Stimulated activated naive B cell treated with anti-CD40 and anti-IgM and Interleukin-4, amounts not matched to agents 10 μg/mL and 1 μg/mL and 100 μg/mL, for 72 hours (primary cell): ENCODE measurements at regions not wholly inside any gene's neighbourhood (a gene's known extent, or its start where the extent isn't known, plus 50 kb on each side); places are given as distances from the start of the nearest gene placed in this dataset.
A peak's percentile ranks its signal among the peaks of the same experiment; 100 is the strongest.
"Not testable (repeated sequence)": the region's sequence is repeated elsewhere in the genome, so short reads cannot be mapped to it uniquely, and the experiment has no call there.

Experiments
- ATAC-seq, 2 donors: fragments of 150-1000 bp; cut with Tn5 transposase; replicated peaks; 2 replicates each; pipeline ENCODE4 v1.10.0; 2021; ENCODE audit warnings: moderate library complexity in 1 of 2
- DNase-seq: peaks from one replicate; pipeline ENCODE4 v3.0.0; 2021
- H3K27ac Mint-ChIP-seq: one replicate; pipeline ENCODE4 v1.8.0; 2022; ENCODE audit warnings: mild to moderate bottlenecking, mixed read lengths
- H3K27me3 Mint-ChIP-seq, 2 donors: one replicate each; pipeline ENCODE4 v1.8.0; 2022; ENCODE audit warnings: mixed read lengths in 2 of 2
- H3K36me3 Mint-ChIP-seq, 2 donors: one replicate each; pipeline ENCODE4 v1.8.0; 2022; ENCODE audit warnings: mixed read lengths in 2 of 2, mild to moderate bottlenecking in 1 of 2
- H3K4me1 Mint-ChIP-seq, 2 donors: one replicate each; pipeline ENCODE4 v1.8.0; 2022; ENCODE audit warnings: mixed read lengths in 2 of 2, mild to moderate bottlenecking in 1 of 2
- H3K4me3 Mint-ChIP-seq, 2 donors: one replicate each; pipeline ENCODE4 v1.8.0; 2022; ENCODE audit warnings: mild to moderate bottlenecking in 2 of 2, mixed read lengths in 2 of 2, moderate library complexity in 1 of 2
- H3K9me3 Mint-ChIP-seq, 2 donors: one replicate each; pipeline ENCODE4 v1.8.0; 2022; ENCODE audit warnings: mixed read lengths in 2 of 2, mild to moderate bottlenecking in 1 of 2

DNA sequence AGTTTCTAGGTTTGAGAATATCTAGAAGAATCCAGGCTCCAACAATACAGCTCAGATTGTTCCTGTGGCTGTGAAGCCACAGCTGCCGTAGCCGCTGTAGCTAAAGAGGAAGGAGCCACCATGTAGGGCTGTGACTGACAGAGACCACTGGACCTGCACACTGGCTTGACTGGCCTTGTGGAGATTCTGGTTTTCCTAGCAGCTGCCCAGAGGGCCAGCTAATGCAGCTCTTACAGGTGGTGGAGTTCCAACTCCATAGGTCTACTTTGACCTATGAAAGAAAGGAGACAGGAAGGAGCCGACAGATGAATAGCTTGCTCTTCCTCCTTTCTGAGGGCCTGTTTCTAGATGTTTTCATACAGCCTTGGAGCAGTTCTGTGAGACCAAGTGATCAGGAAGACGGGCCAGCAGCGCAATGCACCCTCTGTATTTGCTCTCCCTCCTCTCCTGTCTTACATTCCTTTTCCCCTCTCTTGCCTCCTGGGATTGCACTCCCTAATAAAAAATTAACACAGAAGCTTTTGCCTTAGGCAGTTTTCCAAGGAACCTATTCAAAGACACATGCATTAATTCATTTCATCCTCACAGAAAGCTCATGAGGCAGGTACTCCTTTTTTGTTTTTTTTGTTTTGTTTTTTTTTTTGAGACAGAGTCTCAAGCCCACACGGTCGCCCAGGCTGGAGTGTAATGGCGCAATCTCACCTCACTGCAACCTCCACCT lies 51.8 kb upstream of the MYB start:
- ATAC-seq (peak; percentile 85), DNase-seq (peak; percentile 15)
- Mint-ChIP-seq H3K27me3 (no peaks in the 10 kb centered on the region), H3K36me3 (no peaks in the 10 kb centered on the region), H3K9me3 (no peaks in the 10 kb centered on the region), H3K4me3 (peak overlapping the region in 1 of 2 donors; percentile 58), H3K4me1 (peaks cover 17 to 22% of the 10 kb centered on the region in 2 donors), H3K27ac (peak overlapping the region; percentile 85)

DNA sequence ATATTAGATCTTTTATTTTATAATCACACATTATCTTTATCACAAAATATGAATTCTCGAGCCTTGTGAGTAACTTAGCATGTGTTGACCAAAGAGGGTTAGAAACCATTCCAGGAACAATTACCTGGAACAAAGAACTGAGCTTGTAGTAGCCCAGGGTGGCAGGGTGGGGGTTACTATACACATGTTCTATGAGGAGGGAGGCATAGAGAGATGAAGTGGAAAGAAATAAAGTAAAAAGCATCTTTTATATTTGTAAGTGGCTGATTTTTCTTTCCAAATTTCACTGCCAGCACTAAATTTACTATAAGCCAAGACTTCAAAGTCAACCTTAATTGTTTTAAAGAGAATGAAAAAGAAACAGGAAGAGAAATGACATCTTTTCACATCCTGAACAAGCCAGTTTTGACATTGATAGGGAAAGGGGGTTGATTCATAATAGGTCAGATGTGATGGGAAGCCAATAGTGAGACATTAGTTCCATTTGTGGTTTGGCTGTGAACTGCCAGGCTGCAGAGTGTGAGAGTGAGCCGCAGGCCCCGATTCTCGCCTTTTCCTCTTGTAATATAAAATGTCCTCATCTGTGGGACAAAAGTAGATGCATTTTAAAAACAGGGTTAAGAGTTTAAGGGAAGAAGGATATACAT lies 52.7 kb upstream of the MYB start:
- Mint-ChIP-seq H3K27ac (peak overlapping the region; percentile 85), H3K36me3 (no peaks in the 10 kb centered on the region), H3K4me1 (peaks cover 17 to 22% of the 10 kb centered on the region in 2 donors), H3K27me3 (no peaks in the 10 kb centered on the region), H3K4me3 (peak overlapping the region; percentile 58 to 60), H3K9me3 (no peaks in the 10 kb centered on the region)
- DNase-seq, result peak; percentile 18
- peak; percentile 97 for ATAC-seq

DNA sequence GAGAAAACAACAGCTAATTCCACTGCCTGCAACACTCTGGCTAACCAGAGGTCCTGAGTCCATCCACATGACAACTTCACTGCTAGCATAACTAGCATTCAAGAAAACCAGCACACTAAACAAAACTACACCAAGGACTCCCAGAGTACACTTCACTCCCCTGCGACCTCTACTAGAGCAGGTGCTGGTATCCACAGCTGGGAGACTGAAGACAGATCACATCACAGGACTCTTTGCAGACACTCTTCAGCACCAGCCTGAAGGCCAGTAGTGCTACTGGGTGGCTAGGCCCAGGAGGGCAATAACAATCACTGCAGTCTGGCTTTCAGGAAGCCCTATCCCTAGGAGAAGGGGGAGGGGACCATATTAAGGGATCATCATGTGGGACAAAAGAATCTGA lies 54.4 kb upstream of the MYB start:
- H3K27me3 Mint-ChIP-seq, result no peaks in the 10 kb centered on the region
- H3K36me3 Mint-ChIP-seq, result no peaks in the 10 kb centered on the region
- H3K4me3 Mint-ChIP-seq, result no peak overlapping the region
- H3K9me3 Mint-ChIP-seq, result no peaks in the 10 kb centered on the region
- H3K27ac Mint-ChIP-seq, result no peak overlapping the region
- ATAC-seq, result no peak
- peaks cover 12 to 22% of the 10 kb centered on the region in 2 donors for H3K4me1 Mint-ChIP-seq
- DNase-seq, result no peak

DNA sequence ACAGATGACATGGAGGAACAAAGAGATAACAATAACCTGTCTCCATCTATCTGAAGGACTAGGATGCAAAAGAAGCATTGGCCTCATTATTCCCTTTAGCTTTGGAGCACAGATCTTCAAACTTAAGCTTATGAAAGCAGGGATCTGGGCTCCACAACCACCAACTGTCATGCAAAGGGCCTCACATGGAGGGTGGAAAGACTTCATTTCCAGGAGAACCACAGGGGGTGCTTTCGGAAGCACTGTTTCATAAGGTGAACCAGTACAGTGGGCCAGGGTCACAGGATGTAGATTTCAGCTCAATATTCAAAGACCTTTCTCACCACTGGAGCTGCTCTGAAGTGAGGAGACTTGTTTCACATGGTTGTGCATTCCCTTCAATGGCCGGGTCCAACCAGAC lies 55.1 kb upstream of the MYB start:
- H3K4me1 Mint-ChIP-seq, result peaks cover 13 to 22% of the 10 kb centered on the region in 2 donors
- no peak overlapping the region for H3K4me3 Mint-ChIP-seq
- H3K27ac Mint-ChIP-seq, result no peak overlapping the region

DNA sequence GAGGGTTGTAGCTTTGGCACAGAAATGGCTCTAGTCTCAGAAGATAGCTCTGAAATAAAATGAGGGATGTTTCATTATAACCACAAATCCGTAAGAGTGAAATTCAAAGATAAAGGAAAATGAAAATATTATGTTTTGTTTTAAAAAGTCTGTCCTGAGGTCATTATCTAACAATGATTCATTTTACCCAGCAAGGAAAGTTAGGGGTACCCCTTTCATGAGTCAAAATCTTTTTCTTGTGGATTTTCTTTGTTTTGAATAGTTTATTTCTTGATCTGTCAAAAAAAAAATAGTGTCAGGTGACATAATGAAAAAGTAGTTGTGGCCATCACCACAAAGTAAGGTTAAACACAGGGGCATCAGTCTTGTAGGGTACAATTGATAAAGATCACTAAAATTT lies 59.7 kb upstream of the MYB start:
- no peak for ATAC-seq
- no peak for DNase-seq
- Mint-ChIP-seq H3K9me3 (no peaks in the 10 kb centered on the region), H3K27ac (no peak overlapping the region), H3K36me3 (no peaks in the 10 kb centered on the region), H3K4me1 (peaks cover 17 to 22% of the 10 kb centered on the region in 2 donors), H3K4me3 (no peak overlapping the region), H3K27me3 (peaks cover 4 to 5% of the 10 kb centered on the region in 2 donors)

More for the DNA sequence above, 55.1 kb upstream of the MYB start:
- Mint-ChIP-seq H3K27me3 (peaks cover 0 to 2% of the 10 kb centered on the region in 2 donors), H3K36me3 (no peaks in the 10 kb centered on the region), H3K9me3 (no peaks in the 10 kb centered on the region)
- ATAC-seq (no peak), DNase-seq (no peak)

DNA sequence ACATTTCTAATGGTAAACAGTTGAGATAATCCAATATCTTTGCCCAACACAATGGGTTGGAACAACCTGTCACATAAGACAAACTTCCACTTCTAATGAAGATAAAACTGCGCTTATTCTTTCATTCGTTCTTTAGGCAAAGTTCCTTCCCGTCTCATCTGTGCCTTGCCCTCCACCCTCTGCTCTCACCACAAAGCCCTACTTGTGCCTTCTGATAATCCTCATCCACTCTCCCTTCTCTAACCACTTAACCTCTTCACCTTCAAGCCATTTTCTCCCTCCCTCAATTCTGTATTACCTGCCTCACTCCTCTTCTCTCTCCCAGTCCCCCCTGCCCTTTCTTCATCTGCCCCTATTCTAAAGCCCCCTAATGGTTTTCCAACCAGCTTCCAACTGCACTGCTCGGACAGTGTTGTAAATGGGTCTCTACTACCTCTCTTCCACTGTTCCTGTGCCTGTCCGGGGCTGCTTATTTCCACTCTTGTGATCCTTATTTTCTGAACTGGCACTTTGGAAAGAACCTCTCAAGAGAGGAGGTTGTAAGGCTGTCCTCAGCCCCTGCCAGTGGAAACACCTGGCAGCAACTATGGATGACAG lies 62.9 kb upstream of the MYB start:
- H3K36me3 Mint-ChIP-seq, result no peaks in the 10 kb centered on the region
- H3K27me3 Mint-ChIP-seq, result peaks cover 4 to 5% of the 10 kb centered on the region in 2 donors
- peaks cover 30 to 51% of the 10 kb centered on the region in 2 donors for H3K4me1 Mint-ChIP-seq
- no peak overlapping the region for H3K4me3 Mint-ChIP-seq
- ATAC-seq, result no peak
- DNase-seq, result no peak
- H3K9me3 Mint-ChIP-seq, result no peaks in the 10 kb centered on the region
- peak overlapping the region; percentile 0 for H3K27ac Mint-ChIP-seq

DNA sequence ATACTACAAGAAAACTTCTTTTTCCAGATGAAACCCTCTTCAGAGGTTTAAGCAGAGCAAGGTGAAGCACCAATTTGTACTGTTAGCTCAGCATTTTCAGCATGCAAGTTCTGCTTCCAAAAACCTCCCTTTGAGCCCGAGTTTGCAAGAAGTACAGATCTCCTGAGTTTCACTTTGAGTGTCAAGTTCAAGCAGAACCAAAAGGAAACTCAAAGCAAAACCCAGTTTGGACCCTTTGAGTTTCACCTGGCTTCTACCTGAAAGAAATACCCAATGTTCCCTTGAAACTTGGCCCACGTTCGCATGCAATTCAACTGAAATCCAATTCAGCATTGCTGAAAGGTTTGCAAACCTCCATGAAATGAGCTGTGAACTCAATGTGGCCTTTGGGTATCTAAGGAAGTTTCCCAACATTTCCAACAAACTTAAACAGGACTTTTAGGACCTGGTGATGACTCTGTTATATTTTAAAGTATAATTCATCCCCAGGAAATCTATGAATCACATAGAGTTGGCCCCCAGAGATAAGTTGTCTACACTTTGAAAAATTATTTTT lies 62.9 kb upstream of the HBS1L start:
- DNase-seq (no peak), ATAC-seq (peak; percentile 5 to 6)
- Mint-ChIP-seq H3K4me3 (no peak overlapping the region), H3K36me3 (peaks cover 5% of the 10 kb centered on the region in 2 donors), H3K27me3 (peaks cover 9 to 12% of the 10 kb centered on the region in 2 donors), H3K27ac (no peak overlapping the region), H3K9me3 (peaks cover 0 to 5% of the 10 kb centered on the region in 2 donors), H3K4me1 (peaks cover 36 to 58% of the 10 kb centered on the region in 2 donors)

DNA sequence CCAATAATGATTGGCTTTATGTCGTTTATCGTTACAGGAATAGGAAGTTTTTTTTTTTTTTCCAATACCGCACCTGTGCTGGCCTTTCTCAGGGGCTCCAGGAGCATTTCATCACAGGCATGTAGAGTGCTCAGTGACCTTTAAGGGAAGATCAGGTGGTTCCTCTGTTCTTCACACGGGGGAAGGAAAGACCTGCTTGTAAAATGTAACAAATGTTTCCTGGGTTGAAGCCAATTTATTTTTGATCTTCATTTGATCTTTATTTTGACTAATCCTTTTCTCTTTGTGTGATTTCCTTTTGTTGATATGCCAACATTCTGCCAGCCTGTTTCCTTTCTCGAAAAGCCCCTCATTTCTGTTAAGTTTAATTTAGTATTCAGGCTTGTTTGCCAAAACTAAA lies 61.9 kb upstream of the HBS1L start:
- Mint-ChIP-seq H3K27ac (peak overlapping the region; percentile 76), H3K27me3 (peaks cover 9 to 12% of the 10 kb centered on the region in 2 donors), H3K4me3 (peak overlapping the region; percentile 29 to 48), H3K9me3 (peaks cover 0 to 6% of the 10 kb centered on the region in 2 donors), H3K36me3 (peaks cover 5% of the 10 kb centered on the region in 2 donors), H3K4me1 (peaks cover 37 to 67% of the 10 kb centered on the region in 2 donors)
- DNase-seq (no peak), ATAC-seq (peak; percentile 21 to 28)

DNA sequence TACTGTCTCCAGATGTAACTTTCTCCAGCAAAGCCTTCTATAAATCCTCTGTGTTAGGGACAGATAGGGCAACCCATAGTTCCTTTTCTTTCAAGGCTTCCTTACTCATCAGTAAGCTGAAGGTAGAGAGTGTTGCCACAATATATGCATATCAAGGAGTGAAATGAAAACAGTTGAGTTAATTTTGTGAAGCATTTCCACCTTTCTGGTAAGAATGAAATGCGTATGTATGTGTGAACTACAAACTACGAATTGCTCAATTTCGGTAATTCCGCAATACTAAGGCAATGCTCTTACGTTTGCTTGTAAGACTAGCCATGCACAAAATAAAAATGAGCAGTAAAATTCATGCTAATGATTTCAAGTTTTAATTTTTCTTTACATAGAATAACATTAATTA lies 61.2 kb upstream of the HBS1L start:
- peak overlapping the region; percentile 25 for H3K27ac Mint-ChIP-seq
- DNase-seq (no peak), ATAC-seq (peak in 1 of 2 donors; percentile 31)
- H3K36me3 Mint-ChIP-seq, result peaks cover 5% of the 10 kb centered on the region in 2 donors
- H3K4me3 Mint-ChIP-seq, result no peak overlapping the region
- H3K9me3 Mint-ChIP-seq, result peaks cover 0 to 6% of the 10 kb centered on the region in 2 donors
- H3K27me3 Mint-ChIP-seq, result peaks cover 5 to 12% of the 10 kb centered on the region in 2 donors
- H3K4me1 Mint-ChIP-seq, result peaks cover 35 to 73% of the 10 kb centered on the region in 2 donors

DNA sequence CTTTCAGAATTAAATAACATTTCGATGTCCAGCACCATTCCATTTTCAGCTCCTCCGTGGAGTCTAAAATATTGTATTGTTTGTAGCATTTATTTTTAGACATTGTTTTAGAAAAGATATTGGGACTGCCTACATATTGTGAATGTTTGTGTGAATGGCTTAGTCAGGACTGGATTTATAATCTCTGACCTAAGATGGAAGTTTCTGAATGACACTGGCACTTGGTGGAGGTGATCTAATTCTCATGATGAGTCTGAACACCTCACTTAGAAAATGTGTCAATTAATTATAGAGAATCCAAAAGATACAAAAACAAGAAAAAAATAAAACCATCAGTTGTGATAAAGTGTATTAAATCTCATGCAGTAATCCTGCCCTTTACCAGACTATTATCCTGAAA lies 60.8 kb upstream of the HBS1L start:
- peak in 1 of 2 donors; percentile 18 for ATAC-seq
- Mint-ChIP-seq H3K36me3 (peaks cover 5% of the 10 kb centered on the region in 2 donors), H3K9me3 (peaks cover 0 to 6% of the 10 kb centered on the region in 2 donors), H3K27me3 (peaks cover 5 to 12% of the 10 kb centered on the region in 2 donors), H3K4me3 (no peak overlapping the region), H3K4me1 (peaks cover 35 to 73% of the 10 kb centered on the region in 2 donors), H3K27ac (peak overlapping the region; percentile 25)
- no peak for DNase-seq

DNA sequence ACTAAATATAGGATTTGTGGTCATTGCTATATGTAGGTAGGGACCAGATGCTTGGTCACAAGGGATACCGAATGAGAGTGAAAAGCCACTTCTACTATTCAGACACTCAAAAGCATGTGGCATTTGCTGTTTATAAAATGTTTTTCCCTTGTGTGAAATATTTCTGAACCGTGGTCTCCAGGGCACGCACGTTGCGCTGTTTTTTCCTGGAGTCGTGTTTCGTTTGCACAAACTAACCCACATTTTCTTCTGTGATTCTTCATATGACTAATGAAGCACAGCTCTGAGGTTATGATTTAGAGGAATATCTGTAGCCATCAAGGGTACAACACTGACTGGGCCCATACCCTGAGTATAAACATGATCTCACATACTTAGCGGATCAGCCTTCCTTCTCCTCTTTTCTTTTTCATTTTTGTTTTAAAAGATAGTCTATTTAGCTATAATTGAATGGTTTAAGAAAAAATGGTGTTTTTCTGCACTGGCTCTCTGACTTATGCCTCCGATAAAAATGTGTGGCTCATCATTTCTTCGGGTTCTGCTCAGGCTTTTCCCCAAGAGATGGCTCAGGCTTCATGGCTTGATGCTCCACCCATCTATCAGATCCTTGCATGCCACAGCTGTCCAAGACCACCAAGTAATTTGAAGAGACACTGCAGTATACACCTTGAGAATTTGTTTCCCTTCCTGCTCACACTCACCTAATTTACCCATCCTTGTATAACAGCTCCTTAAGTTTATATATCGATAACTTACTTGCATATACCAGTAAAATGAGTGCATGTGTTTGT lies 59.9 kb upstream of the HBS1L start:
- Mint-ChIP-seq H3K27me3 (peaks cover 5 to 12% of the 10 kb centered on the region in 2 donors), H3K4me3 (peak overlapping the region; percentile 23 to 71), H3K9me3 (peaks cover 0 to 6% of the 10 kb centered on the region in 2 donors), H3K27ac (peak overlapping the region; percentile 86), H3K4me1 (peaks cover 35 to 73% of the 10 kb centered on the region in 2 donors), H3K36me3 (peaks cover 5% of the 10 kb centered on the region in 2 donors)
- ATAC-seq, result peak; percentile 84 to 85
- DNase-seq, result peak; percentile 61

DNA sequence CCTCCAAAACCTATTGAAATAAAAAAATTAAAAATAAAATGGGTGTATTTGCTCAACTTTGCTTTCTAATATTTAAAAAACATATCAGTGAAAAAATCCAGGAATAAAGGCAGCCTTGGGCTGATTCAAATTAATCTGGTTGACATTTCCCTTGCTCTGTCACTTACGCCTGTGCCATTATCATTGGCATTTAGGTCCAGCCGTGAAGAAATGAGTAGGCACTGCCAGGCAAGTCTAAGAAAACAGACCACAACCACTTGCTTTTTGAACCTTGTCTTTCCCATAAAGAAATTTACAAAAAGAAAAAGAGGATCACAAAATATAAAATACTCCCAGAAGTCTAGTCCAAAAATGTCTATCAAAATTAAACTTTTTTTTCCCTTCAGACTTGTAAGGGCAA lies 59.2 kb upstream of the HBS1L start:
- peaks cover 5% of the 10 kb centered on the region in 2 donors for H3K36me3 Mint-ChIP-seq
- H3K27me3 Mint-ChIP-seq, result peaks cover 5 to 12% of the 10 kb centered on the region in 2 donors
- peaks cover 35 to 73% of the 10 kb centered on the region in 2 donors for H3K4me1 Mint-ChIP-seq
- H3K27ac Mint-ChIP-seq, result peak overlapping the region; percentile 86
- DNase-seq, result no peak
- H3K9me3 Mint-ChIP-seq, result peaks cover 0 to 6% of the 10 kb centered on the region in 2 donors
- ATAC-seq, result peak; percentile 59 to 66
- peak overlapping the region; percentile 23 to 71 for H3K4me3 Mint-ChIP-seq

DNA sequence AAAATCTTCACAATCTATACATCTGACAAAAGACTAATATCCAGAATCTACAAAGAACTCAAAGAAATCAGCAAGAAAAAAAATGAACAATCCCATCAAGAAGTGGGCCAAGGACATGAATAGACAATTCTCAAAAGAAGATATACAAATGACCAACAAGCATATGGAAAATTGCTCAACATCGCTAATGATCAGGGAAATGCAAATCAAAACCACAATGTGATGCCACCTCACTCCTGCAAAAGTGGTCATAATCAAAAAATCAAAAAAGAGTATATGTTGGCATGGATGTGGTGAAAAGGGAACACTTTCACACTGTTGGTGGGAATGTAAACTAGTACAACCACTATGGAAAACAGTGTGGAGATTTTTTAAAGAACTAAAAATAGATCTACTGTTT lies 58.3 kb upstream of the HBS1L start:
- Mint-ChIP-seq H3K27ac (peak overlapping the region; percentile 20), H3K4me1 (peaks cover 31 to 64% of the 10 kb centered on the region in 2 donors)
- not testable (repeated sequence) for H3K4me3 Mint-ChIP-seq, H3K27me3 Mint-ChIP-seq, H3K9me3 Mint-ChIP-seq, H3K36me3 Mint-ChIP-seq, ATAC-seq, DNase-seq
